RPMI8226 (cell line): ENCODE measurements at regions not wholly inside any gene's neighbourhood (a gene's known extent, or its start where the extent isn't known, plus 50 kb on each side); places are given as distances from the start of the nearest gene placed in this dataset.
"Not testable (repeated sequence)": the region's sequence is repeated elsewhere in the genome, so short reads cannot be mapped to it uniquely, and the experiment has no call there.

Experiments
- DNase-seq: peaks from one replicate; pipeline ENCODE4 v3.0.0-alpha.2; 2015

GRCh38 chr17:45586651-45586934 lies 96.1 kb upstream of the PLEKHM1 start:
- not testable (repeated sequence) for DNase-seq

DNA sequence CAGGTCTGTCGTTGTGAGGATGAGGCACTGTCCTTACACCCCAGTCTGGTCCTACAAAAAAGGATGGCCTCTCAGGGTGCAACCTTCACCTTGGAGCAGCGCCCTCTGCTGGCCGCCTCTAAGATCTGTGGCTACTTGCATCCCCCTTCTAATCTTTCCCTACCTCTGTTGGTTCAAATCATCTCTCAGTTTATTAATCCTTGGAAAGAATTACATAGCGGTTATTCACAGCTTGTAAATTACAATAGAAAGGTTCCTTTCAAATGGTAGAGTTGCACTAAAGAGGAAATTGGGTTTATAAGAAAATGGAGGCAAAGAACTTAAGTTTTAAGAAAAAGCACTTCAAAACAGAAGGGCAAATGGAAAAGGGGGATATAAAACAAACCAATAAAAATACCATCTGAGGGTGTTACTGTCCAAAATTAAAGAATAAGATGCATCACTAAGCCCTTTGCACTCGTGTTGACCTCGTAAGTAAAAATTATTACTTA lies 102.0 kb upstream of the PLEKHM1 start:
- peak; percentile 74 for DNase-seq

DNA sequence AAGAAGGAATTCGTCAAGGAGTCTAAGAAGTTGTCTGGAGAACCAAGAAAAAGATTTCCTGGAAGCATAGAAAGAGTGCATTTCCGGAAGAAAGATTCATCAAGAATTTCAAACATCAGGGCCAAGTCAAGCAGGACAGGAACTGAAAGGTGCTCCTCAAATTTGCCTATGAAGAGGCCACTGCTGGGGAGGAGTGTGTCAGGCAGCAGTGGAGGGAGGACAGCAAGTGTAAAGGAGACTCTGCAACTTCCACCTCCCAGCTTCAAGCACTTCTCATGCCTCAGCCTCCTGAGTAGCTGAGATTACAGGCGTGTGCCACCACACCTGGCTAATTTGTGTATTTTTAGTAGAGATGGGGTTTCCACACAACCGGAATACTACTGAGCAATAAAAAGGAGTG lies 105.8 kb upstream of the PLEKHM1 start:
- not testable (repeated sequence) for DNase-seq

- DNase-seq = not testable (repeated sequence)
Measured at GRCh38 chr17:45600052-45601012, 109.8 kb upstream of the PLEKHM1 start.

- DNase-seq = not testable (repeated sequence)
Measured at GRCh38 chr17:45601013-45601412, 110.5 kb upstream of the PLEKHM1 start.

GRCh38 chr17:45601605-45602539 lies 111.4 kb upstream of the PLEKHM1 start:
- not testable (repeated sequence) for DNase-seq

- not testable (repeated sequence) for DNase-seq
Measured at GRCh38 chr17:45605751-45606150, 115.2 kb upstream of the PLEKHM1 start.

GRCh38 chr17:45619984-45620405 lies 129.5 kb upstream of the PLEKHM1 start:
- peak; percentile 79 for DNase-seq

DNA sequence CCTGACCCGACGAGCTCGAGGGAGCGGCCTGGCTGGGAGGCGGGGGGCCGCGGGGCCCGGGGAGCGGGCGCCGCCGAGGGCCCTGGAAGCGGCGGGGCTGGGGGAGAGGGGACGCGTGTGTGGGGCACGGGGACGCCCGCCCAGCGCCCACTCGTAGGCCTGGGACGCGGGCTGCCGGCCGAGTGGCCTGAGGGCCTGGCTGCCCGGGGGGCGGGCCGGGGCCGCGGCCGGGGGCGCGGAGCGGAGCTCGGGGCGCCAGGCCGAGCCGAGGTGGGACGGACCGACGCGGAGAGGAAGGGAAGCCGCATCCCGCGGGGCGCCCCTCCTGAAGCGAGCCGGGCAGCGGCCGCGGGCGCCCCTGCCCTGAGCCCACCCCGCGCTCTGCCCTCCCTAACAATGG lies 129.9 kb upstream of the PLEKHM1 start:
- DNase-seq = not testable (repeated sequence)

DNA sequence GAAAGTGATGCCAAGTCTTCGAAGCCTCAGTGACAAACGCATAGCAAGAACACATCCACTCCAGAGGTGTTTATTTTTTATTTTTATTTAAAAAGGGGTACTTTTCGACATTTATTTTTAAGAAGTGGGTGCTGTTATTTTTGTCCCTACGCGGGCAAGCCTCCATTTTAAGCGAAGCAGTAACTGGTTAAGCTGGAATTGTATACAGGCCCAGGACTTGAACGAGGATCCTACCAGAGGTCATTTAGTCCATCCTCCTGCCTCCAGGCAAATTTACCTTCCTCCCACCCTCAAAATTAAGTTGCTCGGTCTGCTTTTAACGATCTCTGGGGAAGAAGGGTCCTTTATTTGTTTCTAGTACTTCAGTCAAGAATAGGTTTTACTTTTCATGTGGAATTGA lies 130.6 kb upstream of the PLEKHM1 start:
- DNase-seq = not testable (repeated sequence)

- DNase-seq = not testable (repeated sequence)
Measured at GRCh38 chr17:45622295-45622694, 131.8 kb upstream of the PLEKHM1 start.

DNA sequence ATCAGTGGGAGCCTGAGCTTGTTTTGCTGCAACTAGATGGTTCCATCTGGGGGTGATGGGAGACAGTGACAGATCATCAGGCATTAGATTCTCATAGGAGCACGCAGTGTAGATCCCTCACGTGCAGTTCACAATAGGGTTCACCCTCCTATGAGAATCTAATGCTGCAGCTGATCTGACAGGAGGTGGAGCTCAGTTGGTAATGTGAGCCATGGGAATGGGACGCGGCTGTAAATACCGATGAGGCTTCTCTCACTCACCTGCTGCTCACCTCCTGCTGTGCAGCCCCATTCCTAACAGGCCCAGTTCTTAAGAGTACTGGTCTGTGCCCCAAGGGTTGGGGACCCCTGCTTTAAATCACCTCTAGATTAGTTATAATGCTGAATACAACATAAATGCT lies 137.5 kb upstream of the PLEKHM1 start:
- no peak for DNase-seq

DNA sequence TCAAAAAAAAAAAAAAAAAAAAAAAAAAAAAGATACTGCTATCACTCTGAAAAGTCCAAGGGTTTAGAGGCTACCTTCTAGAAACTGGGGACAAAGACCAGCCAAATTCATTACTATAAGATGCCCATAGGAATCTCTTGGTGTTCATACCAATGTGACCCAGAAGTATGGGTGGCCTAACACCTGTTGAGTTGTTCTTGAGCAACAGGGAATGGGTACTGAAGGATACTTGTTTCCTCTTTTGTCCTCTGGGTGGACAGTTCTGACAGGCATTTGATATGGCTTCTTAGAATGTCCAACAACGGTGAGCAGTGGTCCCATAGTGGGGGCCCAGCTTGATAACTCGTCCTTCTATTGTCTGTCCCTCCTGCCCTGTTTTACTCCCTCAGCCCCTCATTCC lies 141.4 kb upstream of the PLEKHM1 start:
- DNase-seq = no peak

DNA sequence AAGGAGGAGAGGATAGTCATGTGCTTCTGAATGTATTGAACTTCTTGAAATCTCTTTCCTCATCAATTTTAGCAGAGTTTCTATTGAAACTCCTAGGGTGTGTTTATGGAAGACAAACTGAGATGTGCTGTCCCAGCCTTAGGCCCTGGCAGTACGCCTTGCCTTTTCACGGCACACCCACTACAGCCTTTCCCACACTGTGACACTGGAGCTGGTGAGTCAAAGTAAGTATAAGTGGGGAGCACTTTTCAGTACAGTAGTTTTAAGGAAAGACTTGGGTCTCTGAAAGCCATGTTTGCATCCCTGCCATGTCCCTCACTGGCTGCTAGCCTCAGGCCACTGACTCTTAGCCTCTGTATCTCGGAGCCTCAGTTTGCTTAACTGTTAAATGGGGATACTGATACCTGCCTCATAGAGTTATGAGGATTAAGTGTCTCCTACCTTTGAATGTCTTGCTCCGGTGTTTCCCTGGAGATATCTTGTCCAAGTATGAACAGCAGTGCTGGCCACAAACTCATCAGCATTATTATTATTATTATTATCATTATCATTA lies 144.7 kb upstream of the CRHR1 start:
- DNase-seq = no peak

- DNase-seq = peak; percentile 70
Measured at GRCh38 chr17:45640141-45640850, 143.8 kb upstream of the CRHR1 start.

DNA sequence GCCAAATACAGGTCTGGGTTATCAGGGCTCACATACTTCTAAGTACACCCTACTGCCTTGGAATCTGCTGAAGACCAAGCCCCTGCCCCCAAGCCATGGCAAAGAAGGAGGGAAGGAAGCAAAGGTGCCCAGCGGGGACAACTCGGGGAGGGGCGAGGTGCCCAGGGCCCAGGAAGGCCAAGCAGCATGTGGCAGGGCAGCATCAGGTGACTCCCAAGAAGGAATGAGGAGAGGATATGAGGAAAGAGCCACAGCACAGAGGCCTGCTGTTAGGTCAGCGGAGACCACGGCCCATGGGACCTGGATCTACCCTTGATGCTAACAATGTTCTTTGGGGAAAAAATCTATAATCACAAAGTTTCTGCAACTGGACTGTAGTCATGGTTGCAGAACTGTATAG lies 142.6 kb upstream of the CRHR1 start:
- no peak for DNase-seq

DNA sequence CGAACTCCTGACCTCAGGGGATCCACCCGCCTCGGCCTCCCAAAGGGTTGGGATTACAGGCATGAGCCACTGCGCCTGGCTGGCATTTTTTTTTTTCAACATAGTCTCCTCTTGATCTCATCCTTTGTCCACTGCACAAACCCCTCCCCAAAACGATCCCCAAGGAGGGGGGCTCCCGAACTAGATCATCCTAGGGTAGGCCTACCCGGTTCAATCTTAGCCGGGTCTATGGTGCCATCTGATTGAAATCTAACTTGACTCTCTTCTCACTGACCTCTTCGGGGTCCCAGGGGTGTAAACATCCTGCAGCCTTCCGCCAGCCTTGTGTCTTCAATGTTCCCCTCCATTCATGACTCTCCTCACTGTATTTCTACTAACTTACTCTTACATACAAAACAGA lies 140.5 kb upstream of the CRHR1 start:
- no peak for DNase-seq

- DNase-seq = not testable (repeated sequence)
Measured at GRCh38 chr17:45644637-45645036, 139.5 kb upstream of the CRHR1 start.

DNA sequence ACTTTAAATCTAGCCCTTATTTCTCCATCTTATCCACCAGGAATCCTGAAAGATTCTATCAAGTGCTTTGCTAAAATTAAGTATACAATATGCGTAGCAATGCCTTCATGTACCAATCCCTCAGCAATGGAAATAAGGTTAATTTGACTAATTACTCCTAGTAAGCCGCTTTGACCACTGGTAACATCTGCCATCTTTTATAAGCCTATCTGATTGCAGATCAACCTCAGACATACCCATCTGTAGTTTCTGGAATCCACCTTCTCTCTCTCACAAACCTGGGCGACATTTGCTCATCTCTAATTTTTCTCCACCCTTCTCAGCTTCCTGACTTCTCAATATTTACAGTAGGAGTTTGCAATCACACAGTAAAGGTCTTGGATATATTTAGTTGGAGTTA lies 138.8 kb upstream of the CRHR1 start:
- DNase-seq = no peak

- DNase-seq = no peak
Measured at GRCh38 chr17:45646288-45646988, 137.7 kb upstream of the CRHR1 start.

DNA sequence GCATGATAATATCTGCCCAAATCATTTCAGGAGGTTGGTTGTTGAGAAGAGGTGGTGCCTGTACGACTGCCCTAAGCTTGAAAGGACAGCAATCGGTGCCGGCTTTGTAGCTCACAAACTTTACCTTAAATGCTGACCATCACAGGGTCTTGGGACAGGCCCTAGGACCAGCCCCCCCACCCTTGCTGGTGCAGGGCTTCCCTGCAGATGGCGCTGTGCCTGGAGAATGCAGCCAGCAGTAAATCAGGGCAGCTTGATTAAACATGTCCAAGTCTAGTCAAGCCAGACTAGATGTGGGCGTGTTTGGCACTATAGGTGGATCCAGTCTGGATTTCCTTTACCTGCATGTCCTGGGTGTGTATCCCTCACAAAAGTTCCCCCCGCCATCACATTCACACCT lies 135.5 kb upstream of the CRHR1 start:
- DNase-seq = no peak

GRCh38 chr17:45649796-45650195 lies 134.3 kb upstream of the CRHR1 start:
- DNase-seq = no peak
